Esophagus muscularis mucosa (tissue), 4 donors: ENCODE measurements at regions not wholly inside any gene's neighbourhood (a gene's known extent, or its start where the extent isn't known, plus 50 kb on each side); places are given as distances from the start of the nearest gene placed in this dataset.

Experiments
- DNase-seq: peaks from one replicate; pipeline ENCODE4 v3.0.0-alpha.2; 2017; ENCODE audit errors: extremely low spot score
- H3K27ac ChIP-seq, 4 donors: fragments of 200-600 bp; sonication (generic); replicated peaks in 1 of 4; 1 replicate in 3 of 4; 2 replicates in 1 of 4; pipeline ENCODE4 v1.5.1; 2016 to 2019; ENCODE audit warnings: mild to moderate bottlenecking in 1 of 4
- H3K27me3 ChIP-seq, 4 donors: fragments of 200-600 bp; sonication (generic); one replicate each; pipeline versions ENCODE4 v1.5.1 to v1.6.0; 2016 to 2019
- H3K36me3 ChIP-seq, 4 donors: fragments of 200-600 bp; sonication (generic); one replicate each; pipeline ENCODE4 v1.5.1; 2016 to 2019
- H3K4me1 ChIP-seq, 4 donors: fragments of 200-600 bp; sonication (generic); one replicate each; pipeline ENCODE4 v1.5.1; 2016 to 2019
- H3K4me3 ChIP-seq, 4 donors: fragments of 200-600 bp; sonication (generic); 1 replicate in 2 of 4; 2 replicates in 2 of 4; pipeline ENCODE4 v1.5.1; 2016 to 2019; ENCODE audit warnings: mild to moderate bottlenecking in 4 of 4, moderate library complexity in 1 of 4
- H3K9me3 ChIP-seq, 4 donors: fragments of 200-600 bp; sonication (generic); 1 replicate in 3 of 4; 2 replicates in 1 of 4; pipeline ENCODE4 v1.5.1; 2016 to 2019
- CTCF ChIP-seq, 3 experiments: fragments of 200-600 bp in 2 of 3; fragments of 450-650 bp in 1 of 3; sonication (generic) in 2 of 3; IDR thresholded peaks; one replicate each; pipeline ENCODE4 v1.5.1; 2017 to 2019; ENCODE audit warnings: antibody characterized with exemption in 3 of 3, mild to moderate bottlenecking in 2 of 3, moderate library complexity in 1 of 3
- EP300 ChIP-seq: sonication (generic); formaldehyde crosslinking; IDR thresholded peaks from one replicate; pipeline ENCODE4 v1.6.1; 2017; ENCODE audit warnings: antibody characterized with exemption
- POLR2A ChIP-seq: fragments of 450-650 bp; IDR thresholded peaks from one replicate; pipeline ENCODE4 v1.6.1; 2017; ENCODE audit warnings: antibody characterized with exemption, moderate library complexity, mild to moderate bottlenecking, low read depth
- POLR2AphosphoS5 ChIP-seq, 2 donors: sonication (generic); formaldehyde crosslinking; IDR thresholded peaks; one replicate each; pipeline ENCODE4 v1.6.1; 2017; ENCODE audit warnings: antibody characterized with exemption in 2 of 2
- WGBS: methylation state at CpG from one replicate; pipeline ENCODE4 v1.1.5; 2018; 5-methylcytosine and 5-hydroxymethylcytosine counted together
- intact Hi-C: fragments of 100-400 bp; cut with DNase I; formaldehyde crosslinking; loops from one replicate; pipeline ENCODE4 v1.15.1; 2023

DNA sequence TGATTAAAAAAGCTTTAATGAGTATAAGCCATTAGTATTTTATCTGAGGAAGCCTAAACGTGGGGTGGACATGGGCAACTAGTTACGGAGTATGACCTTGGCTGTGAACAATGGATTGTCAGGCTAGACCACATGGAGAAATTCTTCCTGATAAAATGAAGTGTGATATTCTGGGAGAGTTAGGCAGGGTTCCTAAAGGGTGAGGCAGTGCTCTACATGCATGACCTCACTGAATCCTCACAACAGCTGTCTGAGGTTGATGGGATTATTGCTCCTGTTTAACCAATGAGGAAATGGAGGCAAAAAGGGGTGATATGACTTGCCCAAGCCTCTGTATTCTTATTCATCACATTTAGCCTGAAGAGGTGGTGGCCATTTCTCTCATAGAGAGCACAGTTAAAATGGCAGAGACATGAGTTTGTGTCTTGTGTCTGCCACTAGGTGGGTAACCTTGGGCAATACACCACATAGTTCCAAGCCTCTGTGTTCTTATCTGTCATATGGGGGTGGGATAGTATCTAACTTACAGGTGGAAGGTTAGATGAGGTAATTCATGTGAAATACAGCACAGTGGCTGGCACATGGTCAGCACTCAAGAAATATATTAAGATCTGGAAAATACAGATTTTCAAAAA is 96.1 kb upstream of the NR3C1 start:
- WGBS = 89% methylated on average over 2 of the region's 2 CpGs
- Histone ChIP-seq H3K4me3 (no peak overlapping the region), H3K9me3 (no peaks in the 10 kb centered on the region), H3K36me3 (no peaks in the 10 kb centered on the region), H3K27ac (no peak overlapping the region), H3K4me1 (peaks cover 17 to 30% (median 20%) of the 10 kb centered on the region in 4 donors), H3K27me3 (no peaks in the 10 kb centered on the region)
- TF ChIP-seq CTCF (IDR thresholded peaks at IDR 0.05) = no peak
- TF ChIP-seq EP300 = no peak
- TF ChIP-seq POLR2AphosphoS5 (IDR thresholded peaks at IDR 0.05) = no peak
- TF ChIP-seq POLR2A = no peak
- DNase-seq = no peak
- intact Hi-C loops = no loop called here

DNA sequence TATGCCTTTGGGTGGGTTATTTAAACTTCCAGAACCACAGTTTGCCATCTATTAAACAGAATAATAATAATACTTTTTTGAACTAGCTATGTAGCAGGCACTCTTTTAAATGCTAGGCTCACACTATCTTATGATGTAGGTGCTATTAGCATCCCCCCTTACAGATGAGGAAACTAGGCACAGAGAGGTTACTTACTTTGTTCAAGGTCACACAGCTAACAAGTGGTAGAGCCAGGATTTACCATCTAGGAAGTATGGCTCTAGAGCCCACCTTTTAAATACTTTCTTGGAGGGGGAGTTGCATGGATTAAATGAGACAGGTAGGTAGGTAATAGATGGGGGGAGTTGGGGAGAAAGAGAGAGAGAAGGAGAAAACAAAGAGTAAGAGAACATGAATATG is 95.3 kb upstream of the NR3C1 start:
- no peak for DNase-seq
- Histone ChIP-seq H3K4me1 (peaks cover 17 to 36% (median 20%) of the 10 kb centered on the region in 4 donors), H3K27me3 (no peaks in the 10 kb centered on the region), H3K4me3 (no peak overlapping the region), H3K27ac (no peak overlapping the region), H3K9me3 (no peaks in the 10 kb centered on the region), H3K36me3 (no peaks in the 10 kb centered on the region)
- intact Hi-C loops = no loop called here
- TF ChIP-seq POLR2AphosphoS5 (IDR thresholded peaks at IDR 0.05) (no peak), POLR2A (no peak), EP300 (no peak), CTCF (IDR thresholded peaks at IDR 0.05) (no peak)

- no peak for DNase-seq
- Histone ChIP-seq H3K4me1 (peaks cover 17 to 36% (median 20%) of the 10 kb centered on the region in 4 donors), H3K9me3 (no peaks in the 10 kb centered on the region), H3K4me3 (no peak overlapping the region), H3K27ac (no peak overlapping the region), H3K36me3 (no peaks in the 10 kb centered on the region), H3K27me3 (no peaks in the 10 kb centered on the region)
- TF ChIP-seq POLR2AphosphoS5 (IDR thresholded peaks at IDR 0.05) (no peak), POLR2A (no peak), CTCF (IDR thresholded peaks at IDR 0.05) (no peak), EP300 (no peak)
- intact Hi-C loops = no loop called here
These were observed 94.3 kb upstream of the NR3C1 start for GRCh38 chr5:143497749-143498148.

- intact Hi-C loops = no loop called here
- no peaks in the 10 kb centered on the region for H3K9me3 ChIP-seq
These were observed 93.5 kb upstream of the NR3C1 start for GRCh38 chr5:143496943-143497342.

More at GRCh38 chr5:143496943-143497342, 93.5 kb upstream of the NR3C1 start:
- TF ChIP-seq EP300 = no peak
- no peak for TF ChIP-seq POLR2A
- TF ChIP-seq POLR2AphosphoS5 (IDR thresholded peaks at IDR 0.05) = no peak
- no peak for TF ChIP-seq CTCF (IDR thresholded peaks at IDR 0.05)
- Histone ChIP-seq H3K27ac (no peak overlapping the region), H3K36me3 (no peaks in the 10 kb centered on the region), H3K4me1 (peaks cover 17 to 36% (median 20%) of the 10 kb centered on the region in 4 donors), H3K4me3 (no peak overlapping the region), H3K27me3 (no peaks in the 10 kb centered on the region)
- DNase-seq = no peak
- WGBS = 87% methylated on average over 2 of the region's 2 CpGs
